NB4 (cell line): ENCODE measurements at regions not wholly inside any gene's neighbourhood (a gene's known extent, or its start where the extent isn't known, plus 50 kb on each side); places are given as distances from the start of the nearest gene placed in this dataset.

ENCODE experiments used
- DNase-seq: peaks from one replicate; pipeline ENCODE4 v3.0.0; 2010; ENCODE audit warnings: low read depth
- H3K4me3 ChIP-seq: one replicate; pipeline ENCODE4 v1.5.1; 2011; ENCODE audit warnings: mild to moderate bottlenecking, low read depth, low read length, moderate library complexity
- CTCF ChIP-seq: IDR thresholded peaks from one replicate; pipeline ENCODE4 v1.5.1; 2012; ENCODE audit warnings: low read depth, low read length
- MAX ChIP-seq: IDR thresholded peaks from 2 replicates; pipeline ENCODE4 v1.6.1; 2011; ENCODE audit warnings: low read depth, low read length
- MYC ChIP-seq: IDR thresholded peaks from 2 replicates; pipeline ENCODE4 v1.6.1; 2011; ENCODE audit warnings: low read depth, low read length
- POLR2A ChIP-seq: IDR thresholded peaks from 2 replicates; pipeline ENCODE4 v1.6.1; 2011; ENCODE audit warnings: mild to moderate bottlenecking; ENCODE audit not compliant: insufficient read length; ENCODE audit errors: extremely low read depth

DNA sequence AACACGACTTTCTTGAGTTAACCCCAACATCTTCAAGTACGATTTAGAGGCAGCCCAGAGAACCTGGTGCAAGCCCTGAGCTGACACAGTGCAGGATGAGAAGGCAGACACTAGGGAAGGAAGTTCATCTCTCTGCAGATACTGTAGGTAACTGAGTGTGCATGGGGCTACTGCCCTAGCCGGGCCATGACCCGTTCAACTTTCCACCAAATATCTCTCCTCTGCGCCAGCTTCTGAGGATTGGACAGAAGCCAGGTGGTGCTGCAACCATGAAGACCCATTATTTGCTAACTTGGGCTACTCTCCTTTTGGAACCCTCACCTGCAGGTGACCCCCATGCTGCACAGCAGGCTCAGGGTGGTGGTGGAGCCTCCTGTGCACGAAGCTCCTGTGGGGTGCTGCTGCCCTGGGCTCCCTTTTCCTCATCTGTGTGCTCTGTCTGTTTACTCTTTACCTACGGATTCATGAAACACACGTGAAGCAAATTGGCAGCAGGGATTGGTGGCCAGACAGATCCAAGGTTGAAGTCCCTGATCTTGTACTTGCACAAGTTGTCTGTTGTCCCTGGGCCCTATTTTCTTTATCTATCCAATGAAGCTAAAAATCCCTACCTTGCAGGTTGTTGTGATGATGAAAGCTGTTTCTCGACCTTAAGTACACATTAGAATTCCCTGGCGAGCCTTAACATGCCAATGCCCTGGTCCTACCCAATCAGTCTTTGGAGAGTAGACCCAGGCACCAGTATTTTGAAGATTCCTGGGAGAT, 227.8 kb downstream of the LACC1 start:
- no peak for TF ChIP-seq CTCF
- no peak for TF ChIP-seq MAX
- TF ChIP-seq POLR2A: no peak
- no peak for TF ChIP-seq MYC
- H3K4me3 ChIP-seq: no peak overlapping the region
- DNase-seq: no peak

- TF ChIP-seq POLR2A: no peak
- no peak for TF ChIP-seq MYC
- TF ChIP-seq CTCF: no peak
- TF ChIP-seq MAX: no peak
- no peak overlapping the region for H3K4me3 ChIP-seq
- DNase-seq: no peak
Measured at GRCh38 chr13:44108331-44108858, 228.7 kb downstream of the LACC1 start.

- H3K4me3 ChIP-seq: no peak overlapping the region
- TF ChIP-seq POLR2A: no peak
- TF ChIP-seq MYC: no peak
- TF ChIP-seq CTCF: no peak
- TF ChIP-seq MAX: no peak
- no peak for DNase-seq
Measured at GRCh38 chr13:44110091-44110621, 230.5 kb downstream of the LACC1 start.

DNA sequence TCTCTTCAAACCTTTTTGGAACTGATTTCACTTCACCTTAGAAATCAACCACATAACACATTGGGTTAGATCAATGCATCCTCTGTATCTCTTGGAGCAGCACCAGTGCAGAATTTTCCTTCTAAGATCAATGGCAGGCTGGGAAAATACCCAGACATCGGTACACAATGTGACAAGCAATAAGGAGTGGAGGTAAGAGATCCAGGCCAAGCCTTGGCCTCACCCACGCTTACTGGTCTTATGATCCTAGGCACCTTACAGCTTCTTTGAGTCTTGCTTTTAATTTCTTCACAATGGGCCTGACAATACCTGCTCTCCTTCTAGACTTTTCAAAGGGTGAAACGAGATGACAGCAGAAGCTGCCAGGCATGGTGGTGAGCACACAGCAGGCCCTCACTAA, 232.0 kb downstream of the LACC1 start:
- DNase-seq: no peak
- no peak for TF ChIP-seq MAX
- no peak for TF ChIP-seq POLR2A
- no peak for TF ChIP-seq MYC
- TF ChIP-seq CTCF: no peak
- no peak overlapping the region for H3K4me3 ChIP-seq

DNA sequence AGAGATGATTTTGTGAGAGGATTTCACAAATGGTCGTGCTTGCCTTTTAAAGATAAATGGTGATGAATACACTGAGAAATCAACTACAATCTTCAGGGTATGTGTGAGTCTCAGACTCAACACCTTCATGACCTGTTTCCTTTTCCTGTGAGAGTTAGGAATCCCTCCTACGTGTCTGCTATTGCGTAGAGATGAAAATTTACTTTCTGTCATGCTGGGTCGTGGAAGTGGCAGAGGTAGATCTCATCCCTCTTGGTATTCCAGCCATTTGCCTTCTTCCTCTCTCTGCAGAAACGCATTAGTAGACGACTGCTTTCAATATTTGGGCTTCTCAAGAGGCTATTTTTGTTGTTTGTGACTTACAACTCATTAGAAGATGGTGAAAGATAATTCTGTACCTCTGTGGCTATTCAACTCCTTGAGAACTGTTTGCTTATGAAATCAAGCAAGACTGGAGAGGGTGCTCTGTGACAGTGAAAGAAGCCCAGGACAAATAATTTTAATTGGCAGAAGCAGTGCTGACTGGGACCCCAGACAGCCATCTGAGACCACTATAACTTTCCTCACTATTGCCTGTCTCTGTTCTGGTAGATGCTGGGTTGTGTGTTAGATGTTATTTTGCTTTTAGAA, 233.1 kb downstream of the LACC1 start:
- H3K4me3 ChIP-seq: no peak overlapping the region
- DNase-seq: no peak
- TF ChIP-seq POLR2A (no peak), MAX (no peak), MYC (no peak), CTCF (no peak)
